22Rv1 (cell line): ENCODE measurements at regions not wholly inside any gene's neighbourhood (a gene's known extent, or its start where the extent isn't known, plus 50 kb on each side); places are given as distances from the start of the nearest gene placed in this dataset.

Experiments
- CTCF ChIP-seq: fragments of 450-650 bp; IDR thresholded peaks from 2 replicates; pipeline ENCODE4 v1.5.1; 2017; ENCODE audit warnings: mild to moderate bottlenecking
- ZFX ChIP-seq: fragments of 450-650 bp; IDR thresholded peaks from 2 replicates; pipeline ENCODE4 v1.6.1; 2017; ENCODE audit warnings: antibody characterized with exemption, borderline replicate concordance

GRCh38 chr3:68676136-68676535 is 256.2 kb downstream of the TAFA4 start:
- TF ChIP-seq CTCF (no peak), ZFX (no peak)
